ENCODE measurements at regions not wholly inside any gene's neighbourhood (a gene's known extent, or its start where the extent isn't known, plus 50 kb on each side); places are given as distances from the start of the nearest gene placed in this dataset.
A peak's percentile ranks its signal among the peaks of the same experiment; 100 is the strongest.

- Histone ChIP-seq H4K20me1 (replicated peaks; ENCODE audit: control insufficient read depth, insufficient read depth, low read length) (peaks cover 7% of the 10 kb centered on the region; the same call in 1 of the 2 replicates), H2AFZ (ENCODE audit: low read depth, low read length) (no peak overlapping the region), H3K36me3 (ENCODE audit: control insufficient read depth, insufficient read depth, low read length) (peaks cover 15% of the 10 kb centered on the region; the same call in 2 of the 3 replicates), H3K4me1 (replicated peaks in 1 of 2; ENCODE audit: control insufficient read depth in 2 of 2, insufficient read depth in 2 of 2, low read length in 2 of 2) (peaks cover 44 to 76% of the 10 kb centered on the region in 2 experiments), H3K4me2 (ENCODE audit: insufficient read depth, low read length) (no peak overlapping the region), H3K9me1 (ENCODE audit: control insufficient read depth, insufficient read depth, low read length) (no peaks in the 10 kb centered on the region), H3K9me3 (replicated peaks; ENCODE audit: control insufficient read depth, insufficient read depth, low read depth, low read length) (no peaks in the 10 kb centered on the region), H3K27me3 (ENCODE audit: control insufficient read depth in 2 of 2, insufficient read depth in 2 of 2, low read length in 2 of 2) (no peaks in the 10 kb centered on the region), H3K27ac (ENCODE audit: extremely low read depth, low read depth, low read length) (no peak overlapping the region), H3K4me3 (no peak overlapping the region), H3K9ac (ENCODE audit: insufficient read depth in 1 of 2, low read depth in 2 of 2, low read length in 2 of 2) (peak overlapping the region in 1 of 2 experiments; percentile 42; a peak in 1 of 4 replicates), H3K79me2 (ENCODE audit: control insufficient read depth, insufficient read depth, low read length) (peaks cover 79% of the 10 kb centered on the region)
- WGBS (ENCODE audit: insufficient coverage, low coverage, missing lambda C conversion rate) = 86% methylated on average over 14 of the region's 18 CpGs
- POLR2A ChIA-PET = interaction anchor here (0.6 kb wide), 1 partner anchor 14 kb away, joined by 3 read pairs; no protein-coding TSS in a partner anchor
- DNase-seq (ENCODE audit: extremely low read depth in 1 of 4, low spot score in 3 of 4) = no peak
- no peak for TF ChIP-seq ARHGAP35 (IDR thresholded peaks at IDR 0.05; ENCODE audit: partially characterized antibody)
- no peak for TF ChIP-seq ZNF444 (CRISPR knock-in tag; IDR thresholded peaks at IDR 0.05)
- TF ChIP-seq ZNF699 (CRISPR knock-in tag; IDR thresholded peaks at IDR 0.05; ENCODE audit: insufficient replicate concordance) = no peak
- no peak for TF ChIP-seq RNF219 (CRISPR knock-in tag; IDR thresholded peaks at IDR 0.05)
- TF ChIP-seq ATF2 (CRISPR knock-in tag; IDR thresholded peaks at IDR 0.05) = no peak
- TF ChIP-seq CGGBP1 (CRISPR knock-in tag; IDR thresholded peaks at IDR 0.05) = no peak
- TF ChIP-seq LARP7 (IDR thresholded peaks at IDR 0.05) = no peak
- TF ChIP-seq BCOR (IDR thresholded peaks at IDR 0.05) = no peak
- TF ChIP-seq IRF9 (tag; IDR thresholded peaks at IDR 0.05) = no peak
- no peak for TF ChIP-seq ZNF57 (CRISPR knock-in tag; IDR thresholded peaks at IDR 0.05)
- TF ChIP-seq GMEB1 (CRISPR knock-in tag; IDR thresholded peaks at IDR 0.05) = no peak
- no peak for TF ChIP-seq ARNT (IDR thresholded peaks at IDR 0.05)
- TF ChIP-seq XRCC3 (IDR thresholded peaks at IDR 0.05) = no peak
- no peak for TF ChIP-seq NR2F6 (CRISPR knock-in tag; IDR thresholded peaks at IDR 0.05)
- TF ChIP-seq E2F6 (IDR thresholded peaks at IDR 0.05; ENCODE audit: borderline replicate concordance in 1 of 2, extremely low read depth in 1 of 2, insufficient read depth in 1 of 2, insufficient read length in 1 of 2, low read depth in 1 of 2, low read length in 1 of 2, poor library complexity in 1 of 2, severe bottlenecking in 1 of 2) = no peak
- no peak for TF ChIP-seq SPI1 (IDR thresholded peaks at IDR 0.05; ENCODE audit: borderline replicate concordance, low read depth, low read length)
- no TSS peak for BruUV-seq (replicated peaks)
- in situ Hi-C loops (cut with MboI) (no loop called here), intact Hi-C loops (cut with micrococcal nuclease) (no loop called here)
- FAIRE-seq = no peak
- no peak for ATAC-seq
- CTCF ChIA-PET (ENCODE audit: low intra/inter-chr PET ratio) = no interaction called here
Observed at GRCh38 chr17:77456951-77457548, 316.3 kb downstream of the SEC14L1 start.
